DOHH2 (cell line): ENCODE measurements at regions not wholly inside any gene's neighbourhood (a gene's known extent, or its start where the extent isn't known, plus 50 kb on each side); places are given as distances from the start of the nearest gene placed in this dataset.

Source experiments
- CTCF ChIP-seq: fragments of 200-600 bp; sonication (generic); IDR thresholded peaks from one replicate; pipeline ENCODE4 v1.5.1; 2014; ENCODE audit warnings: antibody characterized with exemption, mild to moderate bottlenecking, low read depth, low read length; ENCODE audit not compliant: poor library complexity, severe bottlenecking
- EZH2phosphoT487 ChIP-seq: fragments of 200-600 bp; sonication (generic); IDR thresholded peaks from 2 replicates; pipeline ENCODE4 v1.6.1; 2017; ENCODE audit warnings: borderline replicate concordance, mild to moderate bottlenecking, antibody characterized with exemption, low read length, moderate library complexity, mixed read lengths

GRCh38 chr7:35348611-35349400 lies 94.9 kb upstream of the TBX20 start:
- no peak for TF ChIP-seq CTCF
- TF ChIP-seq EZH2phosphoT487 = no peak
